ENCODE measurements at regions not wholly inside any gene's neighbourhood (a gene's known extent, or its start where the extent isn't known, plus 50 kb on each side); places are given as distances from the start of the nearest gene placed in this dataset.

DNA sequence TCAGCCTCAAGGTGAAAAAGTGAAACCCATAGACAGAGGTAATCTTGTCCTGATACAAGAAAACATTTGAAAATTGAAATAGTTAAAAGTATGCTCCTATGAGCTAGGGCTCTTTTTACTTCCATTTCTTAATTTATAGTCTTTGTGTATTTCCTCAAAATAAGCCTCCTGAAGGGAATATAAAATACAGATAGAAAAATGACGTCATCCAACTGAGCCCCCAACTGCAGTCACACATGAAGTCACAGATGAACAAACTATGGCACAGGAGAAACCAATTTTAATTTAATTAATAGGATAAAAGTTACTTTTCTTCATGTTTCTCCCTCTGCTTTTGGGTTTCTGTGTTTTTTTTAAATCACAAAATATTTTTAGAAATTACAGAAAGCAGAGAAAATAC lies 280.3 kb downstream of the HTR7 start:
- Histone ChIP-seq H3K4me3 (replicated peaks in 1 of 3; ENCODE audit: insufficient read depth in 1 of 3, low read depth in 2 of 3, low read length in 3 of 3) (no peak overlapping the region), H3K27ac (ENCODE audit: extremely low read length, insufficient read depth, low read length) (no peak overlapping the region), H3K4me1 (ENCODE audit: insufficient read depth, low read length) (no peaks in the 10 kb centered on the region), H3K9ac (ENCODE audit: insufficient read depth, low read depth, low read length) (no peak overlapping the region), H2AFZ (ENCODE audit: low read length) (no peak overlapping the region), H4K20me1 (ENCODE audit: insufficient read depth, low read length) (no peaks in the 10 kb centered on the region), H3K9me3 (ENCODE audit: low read length) (no peaks in the 10 kb centered on the region), H3K79me2 (ENCODE audit: insufficient read depth, low read length) (no peaks in the 10 kb centered on the region), H3K4me2 (ENCODE audit: low read depth, low read length) (no peak overlapping the region), H3K27me3 (ENCODE audit: control insufficient read depth in 1 of 2, insufficient read depth in 2 of 2, low read length in 2 of 2) (no peaks in the 10 kb centered on the region), H3K36me3 (replicated peaks in 1 of 2; ENCODE audit: control insufficient read depth in 1 of 2, insufficient read depth in 2 of 2, low read length in 2 of 2) (no peaks in the 10 kb centered on the region)
- no TSS peak for BruUV-seq (replicated peaks)
- in situ Hi-C loops (cut with HindIII; ENCODE audit: extremely low pct_ligation_motif_present, low pct_unique_long_range_greater_than_20kb), result no loop called here
- no peak for DNase-seq (ENCODE audit: low spot score)
- TF ChIP-seq CREB1 (IDR thresholded peaks at IDR 0.05) (peak; percentile 89), CREB1 (CRISPR knock-in tag; IDR thresholded peaks at IDR 0.05) (no peak), RBFOX2 (IDR thresholded peaks at IDR 0.05; ENCODE audit: low read depth, low read length) (no peak), ATF7 (IDR thresholded peaks at IDR 0.05) (peak; percentile 98), ATF7 (CRISPR knock-in tag; IDR thresholded peaks at IDR 0.05) (no peak)
- ATAC-seq, result no peak
- FAIRE-seq, result no peak
- WGBS (ENCODE audit: low lambda C conversion rate), result 0% methylated on average over 1 of the region's 1 CpG
- CTCF ChIA-PET (ENCODE audit: low intra/inter-chr PET ratio, low total read pairs), result no interaction called here
- POLR2A ChIA-PET, result no interaction called here
- intact Hi-C loops (cut with micrococcal nuclease; ENCODE audit: unreplicated experiment), result no loop called here

DNA sequence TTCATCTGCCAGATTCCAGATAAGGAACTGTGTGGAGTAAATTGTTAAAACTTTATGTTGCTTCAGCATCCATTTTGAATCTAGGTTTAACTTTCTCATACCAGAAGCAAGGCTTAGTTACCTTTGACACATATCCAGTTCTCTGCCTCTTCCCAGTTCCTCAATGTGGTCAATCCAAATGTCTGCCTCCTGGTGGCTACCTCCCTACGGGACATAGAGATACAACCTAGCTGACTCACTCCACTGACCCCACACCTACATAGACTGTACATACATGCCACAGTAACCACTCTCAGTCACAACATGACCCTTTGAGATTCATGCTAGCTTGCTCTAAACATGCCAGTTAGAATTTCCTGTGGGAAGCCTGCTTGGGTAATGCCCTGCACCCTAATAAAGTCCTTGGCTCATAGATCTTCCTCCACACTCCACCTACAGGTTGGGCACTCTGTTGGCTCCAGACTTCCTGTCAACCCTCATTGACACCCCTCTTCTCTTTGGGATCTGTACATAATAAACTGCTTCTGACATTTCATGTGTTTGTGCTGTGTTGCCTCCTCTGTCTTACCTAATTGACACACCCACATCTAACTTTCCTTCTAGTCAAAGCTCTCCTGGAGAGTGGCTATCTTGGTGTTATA lies 278.1 kb downstream of the HTR7 start:
- intact Hi-C loops (cut with micrococcal nuclease; ENCODE audit: unreplicated experiment), result loop anchor here (1.0 kb wide), 1 partner anchor 786 kb away; no protein-coding TSS in a partner anchor
- H2AFZ ChIP-seq (ENCODE audit: low read length), result no peak overlapping the region

More for the DNA sequence above, 278.1 kb downstream of the HTR7 start:
- ChIA-PET CTCF (ENCODE audit: low intra/inter-chr PET ratio, low total read pairs) (no interaction called here), POLR2A (no interaction called here)
- Histone ChIP-seq H3K27me3 (ENCODE audit: control insufficient read depth in 1 of 2, insufficient read depth in 2 of 2, low read length in 2 of 2) (no peaks in the 10 kb centered on the region), H3K4me3 (replicated peaks in 1 of 3; ENCODE audit: insufficient read depth in 1 of 3, low read depth in 2 of 3, low read length in 3 of 3) (no peak overlapping the region), H3K9ac (ENCODE audit: insufficient read depth, low read depth, low read length) (no peak overlapping the region), H3K36me3 (replicated peaks in 1 of 2; ENCODE audit: control insufficient read depth in 1 of 2, insufficient read depth in 2 of 2, low read length in 2 of 2) (no peaks in the 10 kb centered on the region), H3K9me3 (ENCODE audit: low read length) (no peaks in the 10 kb centered on the region), H3K4me2 (ENCODE audit: low read depth, low read length) (no peak overlapping the region), H3K79me2 (ENCODE audit: insufficient read depth, low read length) (no peaks in the 10 kb centered on the region), H3K4me1 (ENCODE audit: insufficient read depth, low read length) (no peaks in the 10 kb centered on the region), H3K27ac (ENCODE audit: extremely low read length, insufficient read depth, low read length) (no peak overlapping the region), H4K20me1 (ENCODE audit: insufficient read depth, low read length) (no peaks in the 10 kb centered on the region)
- in situ Hi-C loops (cut with HindIII; ENCODE audit: extremely low pct_ligation_motif_present, low pct_unique_long_range_greater_than_20kb), result no loop called here
- BruUV-seq (replicated peaks), result no TSS peak
- FAIRE-seq, result peak; percentile 18
- TF ChIP-seq, protein P1, sequence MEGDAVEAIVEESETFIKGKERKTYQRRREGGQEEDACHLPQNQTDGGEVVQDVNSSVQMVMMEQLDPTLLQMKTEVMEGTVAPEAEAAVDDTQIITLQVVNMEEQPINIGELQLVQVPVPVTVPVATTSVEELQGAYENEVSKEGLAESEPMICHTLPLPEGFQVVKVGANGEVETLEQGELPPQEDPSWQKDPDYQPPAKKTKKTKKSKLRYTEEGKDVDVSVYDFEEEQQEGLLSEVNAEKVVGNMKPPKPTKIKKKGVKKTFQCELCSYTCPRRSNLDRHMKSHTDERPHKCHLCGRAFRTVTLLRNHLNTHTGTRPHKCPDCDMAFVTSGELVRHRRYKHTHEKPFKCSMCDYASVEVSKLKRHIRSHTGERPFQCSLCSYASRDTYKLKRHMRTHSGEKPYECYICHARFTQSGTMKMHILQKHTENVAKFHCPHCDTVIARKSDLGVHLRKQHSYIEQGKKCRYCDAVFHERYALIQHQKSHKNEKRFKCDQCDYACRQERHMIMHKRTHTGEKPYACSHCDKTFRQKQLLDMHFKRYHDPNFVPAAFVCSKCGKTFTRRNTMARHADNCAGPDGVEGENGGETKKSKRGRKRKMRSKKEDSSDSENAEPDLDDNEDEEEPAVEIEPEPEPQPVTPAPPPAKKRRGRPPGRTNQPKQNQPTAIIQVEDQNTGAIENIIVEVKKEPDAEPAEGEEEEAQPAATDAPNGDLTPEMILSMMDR (CRISPR knock-in tag; IDR thresholded peaks at IDR 0.05), result peak; percentile 21; the same call in 1 of the 2 replicates
- peak; percentile 9; the same call in 1 of the 2 replicates for TF ChIP-seq RXRB (CRISPR knock-in tag; IDR thresholded peaks at IDR 0.05; ENCODE audit: borderline replicate concordance)
- TF ChIP-seq SMC3 (IDR thresholded peaks at IDR 0.05; ENCODE audit: low read length), result peak; percentile 24; the same call in 1 of the 2 replicates
- TF ChIP-seq PPARG (CRISPR knock-in tag; conservative IDR thresholded peaks at IDR 0.05), result peak; percentile 79
- no peak for TF ChIP-seq EZH2 (conservative IDR thresholded peaks at IDR 0.05; ENCODE audit: low read depth, low read length)
- TF ChIP-seq, protein P2, sequence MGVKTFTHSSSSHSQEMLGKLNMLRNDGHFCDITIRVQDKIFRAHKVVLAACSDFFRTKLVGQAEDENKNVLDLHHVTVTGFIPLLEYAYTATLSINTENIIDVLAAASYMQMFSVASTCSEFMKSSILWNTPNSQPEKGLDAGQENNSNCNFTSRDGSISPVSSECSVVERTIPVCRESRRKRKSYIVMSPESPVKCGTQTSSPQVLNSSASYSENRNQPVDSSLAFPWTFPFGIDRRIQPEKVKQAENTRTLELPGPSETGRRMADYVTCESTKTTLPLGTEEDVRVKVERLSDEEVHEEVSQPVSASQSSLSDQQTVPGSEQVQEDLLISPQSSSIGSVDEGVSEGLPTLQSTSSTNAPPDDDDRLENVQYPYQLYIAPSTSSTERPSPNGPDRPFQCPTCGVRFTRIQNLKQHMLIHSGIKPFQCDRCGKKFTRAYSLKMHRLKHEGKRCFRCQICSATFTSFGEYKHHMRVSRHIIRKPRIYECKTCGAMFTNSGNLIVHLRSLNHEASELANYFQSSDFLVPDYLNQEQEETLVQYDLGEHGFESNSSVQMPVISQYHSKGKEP (CRISPR knock-in tag; IDR thresholded peaks at IDR 0.05), result no peak
- DNase-seq (ENCODE audit: low spot score), result peak; percentile 21
- WGBS (ENCODE audit: low lambda C conversion rate), result 0% methylated on average over 1 of the region's 1 CpG
- ATAC-seq, result peak; percentile 91

Data from HepG2 (cell line).